ENCODE measurements at regions not wholly inside any gene's neighbourhood (a gene's known extent, or its start where the extent isn't known, plus 50 kb on each side); places are given as distances from the start of the nearest gene placed in this dataset.
A peak's percentile ranks its signal among the peaks of the same experiment; 100 is the strongest.

GRCh38 chr5:145598983-145599382, 236.2 kb downstream of the PRELID2 start:
- no peak for DNase-seq (ENCODE audit: low read depth)
- TF ChIP-seq CTCF (IDR thresholded peaks at IDR 0.05; ENCODE audit: control insufficient read depth, insufficient read depth, low read depth, low read length, missing control alignments), result no peak
- H3K4me3 ChIP-seq (ENCODE audit: control insufficient read depth, low read depth, low read length), result no peak overlapping the region

DNA sequence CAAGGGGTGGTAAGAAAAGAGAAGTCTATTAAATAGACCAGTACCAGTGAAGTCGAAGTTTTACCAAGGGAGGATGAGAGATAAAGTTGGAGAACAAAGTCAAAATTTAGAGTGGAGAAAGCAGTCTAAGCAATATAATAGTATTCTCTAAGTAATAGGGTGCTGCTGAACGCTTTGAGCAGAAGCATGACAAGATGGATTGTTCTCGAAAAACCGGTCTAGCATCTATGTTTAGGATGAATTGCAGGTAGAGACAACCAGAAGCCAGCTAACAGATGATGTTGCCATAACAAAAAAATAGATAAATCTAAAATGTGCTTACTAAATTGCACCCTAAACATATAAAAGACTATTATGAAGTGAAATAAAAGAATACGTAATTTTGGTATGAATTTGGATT, 237.0 kb downstream of the PRELID2 start:
- no peak for DNase-seq (ENCODE audit: low read depth)
- TF ChIP-seq CTCF (IDR thresholded peaks at IDR 0.05; ENCODE audit: control insufficient read depth, insufficient read depth, low read depth, low read length, missing control alignments), result no peak
- H3K4me3 ChIP-seq (ENCODE audit: control insufficient read depth, low read depth, low read length), result no peak overlapping the region

DNA sequence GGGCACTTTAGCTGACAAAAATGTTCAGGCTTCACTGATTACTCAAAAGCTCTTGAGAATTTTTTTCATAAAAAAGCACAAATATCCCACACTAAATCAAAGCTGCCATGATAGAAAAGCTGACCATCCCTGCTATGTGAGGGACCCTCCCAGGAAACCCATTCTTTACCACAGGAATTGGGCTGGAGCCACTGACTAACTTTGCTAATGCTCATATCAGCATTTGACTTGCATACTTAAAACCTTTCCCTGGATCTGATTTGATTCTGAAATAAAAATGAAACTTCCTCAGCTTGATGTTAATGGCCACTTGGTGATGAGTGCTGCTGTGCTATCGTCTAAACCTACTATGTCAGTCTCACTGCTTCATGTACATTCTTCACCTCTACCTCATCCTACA, 243.6 kb downstream of the PRELID2 start:
- no peak for TF ChIP-seq CTCF (IDR thresholded peaks at IDR 0.05; ENCODE audit: control insufficient read depth, insufficient read depth, low read depth, low read length, missing control alignments)
- H3K4me3 ChIP-seq (ENCODE audit: control insufficient read depth, low read depth, low read length), result no peak overlapping the region
- no peak for DNase-seq (ENCODE audit: low read depth)

GRCh38 chr5:145589063-145589462, 246.1 kb downstream of the PRELID2 start:
- no peak overlapping the region for H3K4me3 ChIP-seq (ENCODE audit: control insufficient read depth, low read depth, low read length)
- no peak for TF ChIP-seq CTCF (IDR thresholded peaks at IDR 0.05; ENCODE audit: control insufficient read depth, insufficient read depth, low read depth, low read length, missing control alignments)
- no peak for DNase-seq (ENCODE audit: low read depth)

DNA sequence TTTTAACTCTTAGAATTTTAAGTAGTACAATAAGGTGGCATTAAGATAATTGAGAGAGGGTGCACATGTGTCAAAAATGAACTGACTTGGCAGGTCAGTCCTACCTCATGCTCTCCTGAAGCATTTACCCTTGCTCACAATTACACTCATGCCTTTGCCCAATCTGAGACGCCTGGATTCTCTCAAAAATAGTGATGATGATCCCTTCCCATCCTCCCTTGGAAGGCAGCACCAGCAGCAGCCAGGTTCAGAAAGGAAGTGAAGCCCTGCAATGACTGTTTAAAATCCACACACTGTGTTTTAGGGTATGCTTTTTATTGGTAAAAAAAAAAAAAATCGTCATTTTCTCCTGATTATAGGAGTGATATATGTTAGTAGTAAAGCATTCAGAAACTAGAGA, 246.6 kb downstream of the PRELID2 start:
- TF ChIP-seq CTCF (IDR thresholded peaks at IDR 0.05; ENCODE audit: control insufficient read depth, insufficient read depth, low read depth, low read length, missing control alignments), result no peak
- no peak overlapping the region for H3K4me3 ChIP-seq (ENCODE audit: control insufficient read depth, low read depth, low read length)
- DNase-seq (ENCODE audit: low read depth), result no peak

- no peak overlapping the region for H3K4me3 ChIP-seq (ENCODE audit: control insufficient read depth, low read depth, low read length)
- TF ChIP-seq CTCF (IDR thresholded peaks at IDR 0.05; ENCODE audit: control insufficient read depth, insufficient read depth, low read depth, low read length, missing control alignments), result no peak
- no peak for DNase-seq (ENCODE audit: low read depth)
Observed at GRCh38 chr5:145588113-145588512, 247.0 kb downstream of the PRELID2 start.

DNA sequence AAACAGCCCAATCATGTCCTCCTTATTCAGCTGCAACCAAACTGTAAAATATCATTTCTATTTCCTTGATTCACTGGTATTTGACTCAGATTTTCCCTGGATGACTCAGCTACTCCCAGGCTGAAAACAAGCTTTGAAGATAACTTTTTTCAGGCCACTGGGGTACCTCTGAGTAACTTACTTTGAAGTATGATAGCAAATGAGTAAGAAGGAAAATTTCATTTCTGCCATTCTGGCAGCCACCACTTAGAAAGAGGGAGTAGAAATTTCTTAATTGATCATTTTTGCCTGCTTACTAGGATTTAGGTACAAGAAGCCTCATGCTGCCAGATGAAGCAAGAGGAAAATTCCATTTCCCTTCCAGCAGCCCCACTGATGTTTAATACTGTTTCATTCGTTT, 247.4 kb downstream of the PRELID2 start:
- H3K4me3 ChIP-seq (ENCODE audit: control insufficient read depth, low read depth, low read length), result no peak overlapping the region
- no peak for TF ChIP-seq CTCF (IDR thresholded peaks at IDR 0.05; ENCODE audit: control insufficient read depth, insufficient read depth, low read depth, low read length, missing control alignments)
- peak; percentile 79 for DNase-seq (ENCODE audit: low read depth)

Data from AG09309 (cell line).